Coronary artery (tissue), 2 donors: ENCODE measurements at regions not wholly inside any gene's neighbourhood (a gene's known extent, or its start where the extent isn't known, plus 50 kb on each side); places are given as distances from the start of the nearest gene placed in this dataset.

Experiments
- DNase-seq: peaks from one replicate; pipeline ENCODE4 v3.0.0-alpha.2; 2017; ENCODE audit warnings: low spot score
- H3K27ac ChIP-seq, 2 donors: fragments of 200-600 bp; sonication (generic); one replicate each; pipeline ENCODE4 v1.5.1; 2016 to 2019
- H3K4me3 ChIP-seq: fragments of 200-600 bp; sonication (generic); 2 replicates; pipeline ENCODE4 v1.5.1; 2016; ENCODE audit warnings: mild to moderate bottlenecking, moderate library complexity
- CTCF ChIP-seq: fragments of 200-600 bp; sonication (generic); IDR thresholded peaks from one replicate; pipeline ENCODE4 v1.5.1; 2019; ENCODE audit warnings: antibody characterized with exemption

GRCh38 chr11:70621241-70621640 is 222.9 kb downstream of the CTTN start:
- no peak overlapping the region for H3K27ac ChIP-seq
- DNase-seq, result no peak
- TF ChIP-seq CTCF, result no peak
- H3K4me3 ChIP-seq, result no peak overlapping the region

GRCh38 chr11:70622091-70622490 is 223.8 kb downstream of the CTTN start:
- no peak overlapping the region for H3K27ac ChIP-seq
- no peak for DNase-seq
- H3K4me3 ChIP-seq, result no peak overlapping the region
- TF ChIP-seq CTCF, result no peak

GRCh38 chr11:70623906-70624597 is 225.7 kb downstream of the CTTN start:
- no peak overlapping the region for H3K4me3 ChIP-seq
- no peak for DNase-seq
- no peak for TF ChIP-seq CTCF
- no peak overlapping the region for H3K27ac ChIP-seq

GRCh38 chr11:70624598-70624993 is 226.3 kb downstream of the CTTN start:
- no peak overlapping the region for H3K27ac ChIP-seq
- TF ChIP-seq CTCF, result no peak
- no peak overlapping the region for H3K4me3 ChIP-seq
- DNase-seq, result no peak

GRCh38 chr11:70625051-70625450 is 226.7 kb downstream of the CTTN start:
- DNase-seq, result no peak
- no peak overlapping the region for H3K27ac ChIP-seq
- H3K4me3 ChIP-seq, result no peak overlapping the region
- no peak for TF ChIP-seq CTCF

GRCh38 chr11:70625582-70626518 is 227.5 kb downstream of the CTTN start:
- Histone ChIP-seq H3K27ac (no peak overlapping the region), H3K4me3 (no peak overlapping the region)
- DNase-seq, result no peak
- TF ChIP-seq CTCF, result no peak
